ENCODE measurements at regions not wholly inside any gene's neighbourhood (a gene's known extent, or its start where the extent isn't known, plus 50 kb on each side); places are given as distances from the start of the nearest gene placed in this dataset.

DNA sequence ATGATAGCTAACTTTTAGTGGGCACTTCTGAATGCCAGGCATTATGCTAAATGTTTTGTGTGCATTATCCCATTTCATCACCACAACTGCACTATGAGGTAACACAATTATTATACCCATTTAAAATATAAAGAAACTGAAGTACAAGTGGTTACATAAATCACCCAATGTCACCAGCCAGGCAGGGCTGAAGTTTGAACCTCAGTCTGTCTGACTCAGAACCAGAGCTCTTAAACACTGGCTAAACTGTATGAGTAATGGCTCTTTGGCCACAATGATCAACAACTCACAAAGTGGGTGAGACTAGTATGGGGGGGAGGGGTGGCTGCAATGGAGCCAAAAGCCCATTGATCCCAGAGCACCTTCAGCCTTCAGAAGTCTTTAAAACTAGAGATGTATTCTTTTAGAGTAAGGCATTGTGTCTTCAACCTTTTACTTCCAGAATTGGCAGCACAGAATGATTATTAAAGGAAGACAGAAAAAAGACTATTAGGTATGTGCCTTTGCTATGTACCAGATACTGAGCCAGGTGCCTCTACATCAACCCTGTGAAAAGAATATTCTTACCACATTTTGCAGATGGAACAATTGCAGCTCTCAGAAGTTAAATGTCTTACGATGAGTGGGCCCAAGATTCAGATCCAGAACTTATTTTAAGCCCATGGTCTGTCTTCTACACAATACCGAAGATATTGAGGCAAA lies 166.9 kb downstream of the UACA start:
- Histone ChIP-seq H3K9me3 (no peaks in the 10 kb centered on the region), H3K4me3 (no peak overlapping the region), H3K27me3 (no peaks in the 10 kb centered on the region), H3K36me3 (ENCODE audit: low read depth, missing control alignments) (no peaks in the 10 kb centered on the region), H3K4me1 (no peaks in the 10 kb centered on the region), H3K27ac (no peak overlapping the region)
- intact Hi-C loops (cut with DNase I; ENCODE audit: low total_unique reads), result no loop called here
- no peak for DNase-seq
- 91 to 100% methylated on average over 2 of the region's 2 CpGs for WGBS, 2 donors
- TF ChIP-seq POLR2A (IDR thresholded peaks at IDR 0.05) (no peak), CTCF (IDR thresholded peaks at IDR 0.05) (no peak)

- intact Hi-C loops (cut with DNase I; ENCODE audit: low total_unique reads), result no loop called here
- Histone ChIP-seq H3K4me1 (no peaks in the 10 kb centered on the region), H3K4me3 (no peak overlapping the region), H3K9me3 (no peaks in the 10 kb centered on the region), H3K27ac (no peak overlapping the region), H3K36me3 (ENCODE audit: low read depth, missing control alignments) (no peaks in the 10 kb centered on the region), H3K27me3 (no peaks in the 10 kb centered on the region)
- TF ChIP-seq POLR2A (IDR thresholded peaks at IDR 0.05) (no peak), CTCF (IDR thresholded peaks at IDR 0.05) (no peak)
- DNase-seq, result no peak
These were observed 169.6 kb downstream of the UACA start for GRCh38 chr15:70593795-70594194.

DNA sequence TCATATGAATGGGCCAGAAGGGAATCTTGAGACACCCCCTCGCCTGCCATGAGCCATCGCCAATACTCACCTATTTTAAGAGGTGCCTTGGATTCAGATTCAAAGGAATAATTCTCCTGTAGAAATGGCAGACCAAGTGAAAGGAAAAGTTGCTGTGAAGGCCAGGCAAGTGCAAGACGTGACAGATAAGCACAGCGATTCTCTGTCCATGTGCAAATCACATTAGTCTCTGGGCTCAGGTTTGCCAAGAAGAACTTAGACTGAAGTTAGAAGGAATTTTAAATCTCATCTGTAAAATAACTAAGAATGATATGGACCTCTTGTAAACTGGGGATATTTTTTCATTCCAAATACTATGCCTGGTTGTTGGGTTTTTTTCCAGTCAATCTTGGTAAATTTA lies 173.6 kb downstream of the UACA start:
- WGBS, 2 donors, result 65 to 69% methylated on average over 4 of the region's 4 CpGs
- TF ChIP-seq POLR2A (IDR thresholded peaks at IDR 0.05) (no peak), CTCF (IDR thresholded peaks at IDR 0.05) (no peak)
- intact Hi-C loops (cut with DNase I; ENCODE audit: low total_unique reads), result no loop called here
- Histone ChIP-seq H3K4me1 (no peaks in the 10 kb centered on the region), H3K27me3 (no peaks in the 10 kb centered on the region), H3K9me3 (no peaks in the 10 kb centered on the region), H3K36me3 (ENCODE audit: low read depth, missing control alignments) (no peaks in the 10 kb centered on the region), H3K27ac (no peak overlapping the region), H3K4me3 (no peak overlapping the region)
- no peak for DNase-seq

DNA sequence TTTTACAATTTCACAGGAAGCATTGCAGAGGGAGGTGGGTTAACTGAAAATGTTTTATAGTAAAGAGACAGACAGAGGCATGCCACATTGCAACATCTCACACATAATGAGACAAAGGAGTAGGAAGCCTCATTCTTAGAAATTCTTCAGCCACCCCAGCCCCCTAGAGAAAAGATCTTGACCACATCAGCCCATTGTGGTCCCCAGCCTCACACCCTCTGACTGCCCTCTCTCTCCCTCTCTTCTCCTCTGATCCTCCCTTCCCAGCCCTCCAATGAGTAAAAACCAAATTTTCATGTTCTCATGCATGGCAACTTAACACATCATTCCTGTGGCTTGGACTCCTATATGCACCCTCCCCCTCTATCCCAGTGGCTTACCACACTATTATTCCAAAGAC lies 174.1 kb downstream of the UACA start:
- no peak for DNase-seq
- H3K36me3 ChIP-seq (ENCODE audit: low read depth, missing control alignments), result no peaks in the 10 kb centered on the region
- H3K27me3 ChIP-seq, result no peaks in the 10 kb centered on the region
- no peak overlapping the region for H3K4me3 ChIP-seq
- no peak overlapping the region for H3K27ac ChIP-seq
- H3K9me3 ChIP-seq, result no peaks in the 10 kb centered on the region
- intact Hi-C loops (cut with DNase I; ENCODE audit: low total_unique reads), result no loop called here
- no peaks in the 10 kb centered on the region for H3K4me1 ChIP-seq
- no peak for TF ChIP-seq CTCF (IDR thresholded peaks at IDR 0.05)

DNA sequence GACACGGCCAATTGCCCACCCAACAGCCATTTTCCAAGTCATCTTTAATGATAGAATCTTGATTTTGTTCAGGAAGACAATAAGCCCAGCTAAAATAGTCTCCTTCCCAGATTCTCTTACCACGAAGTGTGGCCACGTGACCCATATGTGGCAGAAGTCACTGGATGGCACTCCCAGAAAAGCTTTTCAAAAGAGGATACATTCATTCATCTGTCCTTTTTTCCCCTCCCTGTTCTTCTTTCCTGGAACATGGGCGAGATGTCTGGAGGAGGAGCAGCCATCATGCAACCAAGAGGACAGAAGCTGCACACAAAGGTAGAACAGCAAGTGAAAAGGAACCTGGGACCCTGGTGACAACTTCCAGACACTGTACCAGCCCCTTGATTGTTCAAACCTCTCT lies 174.7 kb downstream of the UACA start:
- H3K27me3 ChIP-seq, result no peaks in the 10 kb centered on the region
- H3K9me3 ChIP-seq, result no peaks in the 10 kb centered on the region
- intact Hi-C loops (cut with DNase I; ENCODE audit: low total_unique reads), result no loop called here
- no peak overlapping the region for H3K4me3 ChIP-seq
- H3K27ac ChIP-seq, result no peak overlapping the region
- WGBS, 2 donors, result 92 to 97% methylated on average over 4 of the region's 4 CpGs
- no peaks in the 10 kb centered on the region for H3K4me1 ChIP-seq
- TF ChIP-seq CTCF (IDR thresholded peaks at IDR 0.05), result no peak
- TF ChIP-seq POLR2A (IDR thresholded peaks at IDR 0.05), result no peak
- no peaks in the 10 kb centered on the region for H3K36me3 ChIP-seq (ENCODE audit: low read depth, missing control alignments)
- no peak for DNase-seq
